Activated naive CD8-positive, alpha-beta T cell treated with anti-CD3 and anti-CD28 coated beads, Interleukin-2, amount 50 U/mL, for 16 hours (primary cell): ENCODE measurements at regions not wholly inside any gene's neighbourhood (a gene's known extent, or its start where the extent isn't known, plus 50 kb on each side); places are given as distances from the start of the nearest gene placed in this dataset.

Experiments used
- DNase-seq: peaks from one replicate; pipeline ENCODE4 v3.0.0-alpha.2; 2020; ENCODE audit warnings: low read depth, low spot score

DNA sequence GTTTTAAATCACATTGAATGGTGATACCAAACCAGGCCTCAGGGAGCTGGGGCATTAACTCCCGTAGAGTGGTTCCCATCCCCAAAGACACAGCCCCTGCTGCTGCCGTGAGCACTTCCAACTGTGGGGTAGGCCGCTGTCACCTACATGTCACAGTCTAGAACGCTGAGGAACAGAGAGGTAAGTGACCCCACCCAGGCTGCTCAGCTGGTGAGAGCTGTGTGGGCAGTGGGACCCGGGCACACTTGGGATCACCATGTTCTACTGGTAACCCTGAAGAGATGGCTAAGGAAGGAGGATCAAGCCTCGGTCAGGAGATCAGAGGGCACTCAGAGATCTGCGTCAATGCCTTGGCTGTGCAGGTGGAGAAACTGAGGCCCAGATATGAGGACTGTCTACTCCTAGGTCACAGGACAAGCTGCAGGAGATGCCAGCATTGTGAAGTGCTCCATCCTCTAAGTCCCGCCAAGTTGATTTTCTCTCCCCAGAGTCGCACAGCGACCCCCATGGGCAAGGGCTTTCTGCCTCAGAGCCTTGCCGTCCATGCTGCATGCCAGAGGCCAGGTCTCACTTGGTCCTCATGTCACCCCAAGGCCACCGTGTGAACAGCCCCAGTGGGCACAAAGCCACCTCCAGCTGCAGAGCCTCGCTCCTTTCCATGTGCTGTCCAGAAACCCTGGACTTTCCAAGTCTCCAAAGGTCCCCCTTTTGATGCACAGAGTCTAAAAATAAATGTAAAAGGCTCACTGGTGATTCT is 144.2 kb upstream of the OTOS start:
- DNase-seq = no peak

- DNase-seq = no peak
Measured at GRCh38 chr2:240285725-240286124, 145.3 kb upstream of the OTOS start.

DNA sequence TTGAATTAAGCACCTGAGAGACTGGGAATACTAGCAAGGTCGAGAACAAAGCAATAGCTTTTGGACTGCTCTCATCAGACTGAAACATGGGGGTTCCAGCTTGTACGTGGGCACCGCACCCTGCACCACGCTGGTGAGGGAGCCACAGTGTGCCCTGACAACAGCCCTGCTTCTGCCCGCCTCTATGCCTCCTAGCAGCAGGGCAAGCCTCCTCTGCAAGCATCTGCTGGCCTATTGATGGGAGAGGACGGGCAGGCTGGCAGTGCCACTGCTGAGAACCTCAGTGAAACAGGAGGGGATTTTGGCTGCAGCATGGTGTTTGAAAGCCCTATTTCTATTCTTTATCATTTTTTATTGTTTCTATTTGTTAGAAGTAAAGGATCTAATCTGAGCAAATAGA is 146.1 kb upstream of the OTOS start:
- DNase-seq = no peak

DNA sequence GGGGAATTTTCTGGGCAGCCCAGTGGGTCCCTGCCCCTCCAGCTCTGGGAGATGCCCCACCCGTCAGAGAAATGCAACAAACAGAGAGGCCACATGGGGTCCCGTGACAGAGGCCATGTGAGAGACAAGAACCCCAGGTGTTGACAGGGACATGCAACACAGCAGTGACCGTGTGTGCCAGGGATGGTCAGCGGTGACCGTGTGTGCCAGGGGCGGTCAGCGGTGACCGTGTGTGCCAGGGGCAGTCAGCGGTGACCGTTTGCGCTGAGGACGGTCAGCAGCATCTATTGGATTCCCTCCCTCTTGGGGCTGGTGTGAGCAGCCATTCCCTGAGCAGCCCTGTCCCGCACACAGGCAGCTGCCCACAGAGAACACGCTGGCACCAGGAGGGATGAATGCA is 146.6 kb upstream of the OTOS start:
- no peak for DNase-seq

DNA sequence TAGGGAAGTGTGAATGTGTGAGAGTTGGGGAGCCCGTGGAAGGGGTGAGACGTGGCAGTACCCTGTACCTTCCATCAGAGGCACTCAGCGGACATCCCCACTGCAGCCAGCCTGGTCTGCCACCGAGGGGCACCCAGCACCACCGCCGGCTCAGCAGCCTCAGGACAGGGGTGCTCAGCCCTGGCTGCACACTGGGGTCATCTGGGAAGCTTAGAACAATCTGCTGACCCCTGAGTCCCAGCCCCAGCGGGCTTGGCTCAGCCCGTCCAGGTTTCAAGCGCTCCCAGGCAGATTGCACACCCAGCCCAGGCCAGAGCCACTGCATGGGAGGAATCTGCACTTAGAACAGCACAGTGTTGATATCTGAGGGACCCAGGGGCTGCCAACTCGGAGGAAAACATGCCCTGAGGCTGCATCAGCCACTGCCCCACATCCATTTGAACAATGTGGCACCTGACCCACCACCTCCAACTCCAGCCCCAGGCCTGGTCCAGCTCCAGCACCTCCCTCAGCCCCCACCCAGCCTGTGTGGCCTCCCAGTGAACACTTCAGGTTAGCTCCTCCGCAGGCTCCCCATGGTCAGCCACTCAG is 147.1 kb upstream of the OTOS start:
- no peak for DNase-seq

- no peak for DNase-seq
Measured at GRCh38 chr2:240288087-240288521, 147.4 kb upstream of the GPC1 start.

- DNase-seq = no peak
Measured at GRCh38 chr2:240289701-240290431, 145.6 kb upstream of the GPC1 start.

GRCh38 chr2:240290432-240291336 is 144.8 kb upstream of the GPC1 start:
- no peak for DNase-seq

DNA sequence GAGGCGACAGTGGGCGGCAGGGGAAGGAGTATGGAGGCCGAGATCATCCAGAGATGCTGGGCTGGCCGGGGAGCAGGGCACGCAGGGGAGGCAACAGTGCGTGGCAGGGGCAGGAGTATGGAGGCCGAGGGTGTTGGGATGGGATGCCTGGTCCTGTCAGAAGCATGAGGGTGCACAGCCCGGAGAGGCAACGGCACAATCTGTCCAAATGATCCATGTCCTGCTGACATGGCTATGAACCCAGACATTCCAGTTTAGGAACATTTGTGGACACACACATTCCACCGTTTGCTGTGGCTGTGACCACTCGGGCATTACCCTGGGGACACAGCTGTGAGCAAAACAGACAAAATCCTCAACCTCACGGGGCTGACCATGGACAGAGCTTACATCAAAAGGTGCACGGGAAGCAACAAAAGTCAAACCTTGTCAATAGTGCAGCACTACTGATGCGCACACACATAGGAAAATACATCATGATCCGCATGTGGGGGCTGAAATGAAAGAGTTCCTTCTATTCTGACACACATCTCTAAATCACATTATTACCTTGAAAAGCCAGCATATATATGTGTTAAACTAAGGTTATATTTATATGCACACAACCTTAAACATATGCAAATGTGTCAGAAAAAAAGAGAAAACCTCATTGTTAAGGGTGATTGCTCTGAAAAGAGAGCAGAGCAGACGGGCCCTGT is 144.0 kb upstream of the GPC1 start:
- DNase-seq = no peak

DNA sequence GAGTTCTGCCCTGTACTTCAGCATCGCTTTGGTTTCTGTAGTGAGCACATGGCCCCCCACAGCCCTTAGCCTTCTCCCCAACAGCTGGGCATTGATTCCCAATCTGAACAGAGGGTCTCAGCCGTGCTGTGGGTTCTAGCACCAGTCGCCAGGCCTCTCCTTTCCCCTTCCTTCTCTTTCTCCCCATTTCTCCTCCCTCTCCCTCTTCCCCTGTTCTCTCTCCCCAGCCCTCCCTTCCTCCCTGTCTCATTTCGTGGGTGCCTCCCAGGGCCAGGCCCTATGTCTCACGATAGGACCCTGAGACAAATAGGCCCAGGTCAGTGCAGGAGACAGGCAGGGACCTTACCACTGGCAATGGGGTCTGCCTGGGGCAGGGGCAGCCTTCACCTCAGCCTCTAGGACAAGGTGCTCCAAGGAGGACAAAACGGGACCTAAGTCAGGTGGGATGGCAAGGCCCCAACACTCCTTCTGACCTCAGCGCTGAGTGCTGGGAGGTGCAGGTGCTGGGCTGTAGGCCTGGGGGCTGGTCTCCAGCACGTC is 143.4 kb upstream of the GPC1 start:
- no peak for DNase-seq

DNA sequence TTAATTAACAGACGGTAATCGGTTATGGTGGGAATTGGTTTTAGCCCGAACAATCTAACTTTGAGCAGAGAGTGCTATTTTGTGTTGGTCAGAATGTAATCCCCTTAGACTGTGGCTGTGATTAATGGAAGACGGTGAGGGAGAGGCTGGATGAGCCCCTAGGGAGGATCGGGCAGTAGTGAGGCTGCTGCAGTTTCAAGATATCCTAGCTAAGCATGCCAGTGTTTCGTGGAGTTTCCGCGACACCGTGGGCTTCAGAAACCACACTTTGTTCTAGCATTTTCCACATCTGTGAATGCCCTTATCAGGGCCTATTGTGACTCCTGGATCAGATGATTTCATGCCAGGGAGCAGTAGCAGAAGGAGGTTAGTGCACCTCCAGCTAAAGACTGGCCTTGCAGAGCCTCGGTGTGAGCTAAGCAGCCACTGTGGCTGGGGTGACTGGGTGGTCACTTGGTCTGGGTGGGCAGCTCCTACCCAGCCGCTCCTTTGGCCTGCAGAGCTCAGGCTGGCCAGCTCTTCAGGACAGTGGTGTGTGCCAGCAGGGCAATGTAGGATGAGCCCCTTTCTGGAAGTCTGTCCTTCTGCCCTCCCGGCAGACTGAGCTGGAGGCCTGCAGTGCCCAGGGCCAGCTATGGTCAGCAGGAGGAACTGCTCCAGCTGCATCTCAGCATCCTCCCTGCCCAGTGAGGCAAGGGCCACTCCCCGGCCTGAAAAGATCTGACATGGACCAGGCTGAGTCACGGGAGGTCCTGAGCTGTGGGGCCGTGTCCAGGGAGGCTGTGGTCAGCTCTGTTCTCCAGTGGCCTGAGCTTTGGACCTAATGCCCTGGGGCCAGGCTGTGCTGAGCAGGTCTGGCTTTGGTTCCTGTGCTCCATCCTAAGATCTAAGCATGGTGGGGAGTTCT is 142.6 kb upstream of the GPC1 start:
- DNase-seq = no peak

GRCh38 chr2:240293557-240294461 is 141.7 kb upstream of the GPC1 start:
- DNase-seq = no peak

DNA sequence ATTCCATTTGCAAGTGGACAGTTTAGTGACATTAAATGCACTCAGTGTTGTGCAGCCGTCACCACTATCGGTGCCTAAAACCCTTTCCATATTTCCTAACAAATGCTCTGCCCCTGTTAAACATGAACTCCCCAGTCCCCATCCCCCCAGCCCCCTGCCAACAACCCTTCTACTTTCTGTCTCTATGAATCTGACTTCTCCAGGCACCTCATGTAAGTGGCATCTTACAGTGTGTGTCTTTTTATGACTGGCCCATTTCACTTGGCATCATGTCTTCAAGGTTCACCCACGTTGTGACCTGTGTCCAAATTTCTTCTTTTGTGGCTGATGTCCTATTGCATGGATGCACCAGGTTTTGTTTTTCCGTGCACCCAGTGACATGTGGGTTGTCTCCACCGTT is 140.9 kb upstream of the GPC1 start:
- DNase-seq = no peak

DNA sequence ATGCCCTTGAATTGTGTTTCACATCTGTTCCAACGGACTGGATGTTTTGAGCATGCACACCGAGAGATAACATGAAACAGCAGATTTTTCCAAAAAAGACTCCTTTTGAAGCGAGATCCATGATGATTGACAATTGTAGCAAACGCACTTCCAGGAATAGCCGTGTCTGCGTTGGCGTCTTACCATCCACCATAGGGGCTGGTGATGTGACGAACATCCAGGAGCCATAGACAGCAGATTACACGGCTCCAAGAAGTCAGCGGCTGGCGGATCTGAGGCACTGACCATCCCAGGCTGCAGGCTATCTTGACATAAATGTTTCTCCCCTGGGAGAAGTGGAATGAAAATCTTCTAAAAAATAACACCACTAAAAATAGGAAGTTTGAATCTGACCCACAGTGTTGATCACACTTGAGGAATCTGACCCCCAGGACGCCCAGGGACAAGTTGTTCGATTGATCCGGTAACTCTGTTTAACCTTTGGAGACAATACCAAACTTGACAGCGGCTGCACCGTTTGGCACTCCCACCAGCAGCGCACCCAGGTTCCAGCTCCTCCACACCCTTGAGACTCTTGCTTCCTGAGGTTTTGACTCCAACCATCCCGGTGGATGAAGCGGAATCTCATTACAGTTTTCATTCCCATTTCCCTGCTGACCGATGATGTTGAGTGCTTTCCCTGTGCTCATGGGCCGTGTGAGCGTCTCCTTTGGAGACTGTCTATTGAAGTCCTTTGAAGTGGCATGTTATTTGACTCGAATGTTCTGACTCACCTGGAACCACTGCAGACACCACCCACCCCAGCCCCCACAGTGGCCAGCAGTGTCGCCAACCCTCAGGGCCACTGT is 140.0 kb upstream of the GPC1 start:
- DNase-seq = no peak

GRCh38 chr2:240296104-240296406 is 139.4 kb upstream of the GPC1 start:
- no peak for DNase-seq

DNA sequence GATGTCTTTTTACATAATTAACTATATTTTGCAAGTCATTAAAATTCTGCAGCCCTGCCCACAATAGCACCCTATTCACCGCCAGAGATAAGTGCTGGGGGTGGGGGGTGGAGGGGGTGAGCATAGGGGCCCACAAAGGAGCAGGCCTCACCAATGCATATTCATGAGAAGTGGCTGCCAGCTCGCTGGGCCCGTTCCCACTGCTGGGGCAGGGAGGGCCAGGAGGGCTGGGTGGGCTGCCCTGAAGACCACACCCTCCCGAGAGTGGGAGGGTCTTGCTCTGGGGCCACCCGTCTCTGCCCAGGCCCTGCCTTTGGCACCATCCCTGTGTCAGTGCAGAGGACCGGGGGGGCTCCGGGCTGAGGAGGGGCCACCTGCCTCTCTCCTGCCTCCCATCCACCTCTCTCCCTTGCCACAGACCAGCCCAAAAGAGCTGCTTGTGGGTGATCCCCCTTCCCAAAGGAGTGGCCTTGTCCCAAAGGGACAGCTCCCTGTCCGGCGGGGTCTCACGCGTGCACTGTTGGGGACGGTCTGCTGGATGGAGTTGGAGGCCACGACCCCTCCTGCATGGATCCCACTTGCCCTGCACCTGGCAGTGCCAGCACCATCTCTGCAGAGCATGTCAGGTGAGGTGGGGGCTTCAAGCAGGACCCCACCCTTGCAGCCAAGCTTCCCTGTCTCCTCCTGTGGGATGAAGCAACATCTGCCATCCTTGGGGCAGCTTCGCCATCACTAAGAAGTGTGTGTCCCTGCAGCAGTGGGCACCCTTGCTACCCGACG is 138.8 kb upstream of the GPC1 start:
- DNase-seq = no peak
